Astrocyte (in vitro differentiated cells and primary cell): ENCODE measurements at regions not wholly inside any gene's neighbourhood (a gene's known extent, or its start where the extent isn't known, plus 50 kb on each side); places are given as distances from the start of the nearest gene placed in this dataset.

ENCODE experiments used
- CTCF ChIP-seq: IDR thresholded peaks from 2 replicates; pipeline ENCODE4 v1.5.1; 2011; ENCODE audit warnings: low read depth, mild to moderate bottlenecking, inconsistent platforms, low read length, moderate library complexity; ENCODE audit not compliant: insufficient read depth
- EZH2 ChIP-seq: IDR thresholded peaks from 2 replicates; pipeline ENCODE4 v1.6.1; 2012; ENCODE audit warnings: mild to moderate bottlenecking, low read length, inconsistent platforms; ENCODE audit not compliant: insufficient read depth

- TF ChIP-seq CTCF (no peak), EZH2 (no peak)
Measured at GRCh38 chr13:85887406-85887805, 88.2 kb upstream of the SLITRK6 start.
